Neural cell (in vitro differentiated cells): ENCODE measurements at regions not wholly inside any gene's neighbourhood (a gene's known extent, or its start where the extent isn't known, plus 50 kb on each side); places are given as distances from the start of the nearest gene placed in this dataset.

ENCODE experiments used
- CTCF ChIP-seq: fragments of 450-650 bp; IDR thresholded peaks from 2 replicates; pipeline ENCODE4 v1.5.1; 2014; ENCODE audit warnings: antibody characterized with exemption, mild to moderate bottlenecking, moderate library complexity; ENCODE audit not compliant: poor library complexity, severe bottlenecking
- EP300 ChIP-seq: fragments of 450-650 bp; conservative IDR thresholded peaks from 2 replicates; pipeline ENCODE4 v1.6.1; 2014; ENCODE audit warnings: antibody characterized with exemption, mild to moderate bottlenecking, moderate library complexity; ENCODE audit not compliant: poor library complexity, severe bottlenecking
- EZH2 ChIP-seq: fragments of 200-600, 300-800 bp; shearing (Covaris generic), sonication (generic); IDR thresholded peaks from 2 replicates; pipeline ENCODE4 v1.6.1; 2014; ENCODE audit warnings: antibody characterized with exemption, low read length, borderline replicate concordance, mild to moderate bottlenecking; ENCODE audit not compliant: insufficient read depth, poor library complexity, severe bottlenecking
- MXI1 ChIP-seq: fragments of 450-650 bp; conservative IDR thresholded peaks from 2 replicates; pipeline ENCODE4 v1.6.1; 2014; ENCODE audit warnings: antibody characterized with exemption, mild to moderate bottlenecking; ENCODE audit not compliant: poor library complexity, severe bottlenecking
- POLR2AphosphoS5 ChIP-seq: IDR thresholded peaks from 2 replicates; pipeline ENCODE4 v1.6.1; 2012
- RAD21 ChIP-seq: fragments of 450-650 bp; conservative IDR thresholded peaks from 2 replicates; pipeline ENCODE4 v1.6.1; 2014; ENCODE audit warnings: antibody characterized with exemption, mild to moderate bottlenecking, moderate library complexity
- SMC3 ChIP-seq: fragments of 450-650 bp; conservative IDR thresholded peaks from 2 replicates; pipeline ENCODE4 v1.6.1; 2014; ENCODE audit warnings: antibody characterized with exemption, mild to moderate bottlenecking, moderate library complexity; ENCODE audit not compliant: poor library complexity
- TAF1 ChIP-seq: IDR thresholded peaks from 2 replicates; pipeline ENCODE4 v1.6.1; 2012; ENCODE audit warnings: low read depth

GRCh38 chr5:159403906-159404681 is 73.8 kb upstream of the IL12B start:
- TF ChIP-seq EZH2 = no peak
- TF ChIP-seq CTCF = no peak
- TF ChIP-seq POLR2AphosphoS5 = no peak
- TF ChIP-seq RAD21 = no peak
- TF ChIP-seq TAF1 = no peak
- no peak for TF ChIP-seq EP300
- TF ChIP-seq SMC3 = no peak
- no peak for TF ChIP-seq MXI1
